ENCODE measurements at regions not wholly inside any gene's neighbourhood (a gene's known extent, or its start where the extent isn't known, plus 50 kb on each side); places are given as distances from the start of the nearest gene placed in this dataset.

GRCh38 chr2:71756280-71756906, 303.0 kb downstream of the DYSF start:
- Histone ChIP-seq H2AFZ (ENCODE audit: low read depth, low read length) (no peak overlapping the region), H3K4me2 (ENCODE audit: low read length) (no peak overlapping the region)

GRCh38 chr2:71751590-71751989, 298.2 kb downstream of the DYSF start:
- no peaks in the 10 kb centered on the region for H3K36me3 ChIP-seq (ENCODE audit: insufficient read depth, low read length)
- H3K9ac ChIP-seq (ENCODE audit: low read length) = no peak overlapping the region
- H4K20me1 ChIP-seq (ENCODE audit: insufficient read depth) = no peaks in the 10 kb centered on the region
- no peaks in the 10 kb centered on the region for H3K79me2 ChIP-seq (replicated peaks; ENCODE audit: insufficient read depth, low read length)
- H3K4me3 ChIP-seq (ENCODE audit: low read length) = no peak overlapping the region
- H2AFZ ChIP-seq (ENCODE audit: low read depth, low read length) = no peak overlapping the region
- H3K27ac ChIP-seq (ENCODE audit: low read length) = no peak overlapping the region
- no peaks in the 10 kb centered on the region for H3K9me3 ChIP-seq (ENCODE audit: low read length)
- H3F3A ChIP-seq (ENCODE audit: insufficient read depth, low read length, poor library complexity, severe bottlenecking) = no peaks in the 10 kb centered on the region
- H3K9me2 ChIP-seq (ENCODE audit: insufficient read depth, low read length) = no peaks in the 10 kb centered on the region
- H3K27me3 ChIP-seq (ENCODE audit: insufficient read depth, low read depth, low read length) = no peaks in the 10 kb centered on the region
- no peak overlapping the region for H3K4me2 ChIP-seq (ENCODE audit: low read length)
- no peak for TF ChIP-seq POLR2AphosphoS5 (IDR thresholded peaks at IDR 0.05)
- TF ChIP-seq EP300 (conservative IDR thresholded peaks at IDR 0.05; ENCODE audit: poor library complexity, severe bottlenecking) = no peak
- TF ChIP-seq SMC3 (conservative IDR thresholded peaks at IDR 0.05; ENCODE audit: poor library complexity) = no peak
- TF ChIP-seq CTCF (IDR thresholded peaks at IDR 0.05; ENCODE audit: poor library complexity, severe bottlenecking) = no peak
- TF ChIP-seq MXI1 (conservative IDR thresholded peaks at IDR 0.05; ENCODE audit: poor library complexity, severe bottlenecking) = no peak
- TF ChIP-seq EZH2 (IDR thresholded peaks at IDR 0.05; ENCODE audit: borderline replicate concordance, insufficient read depth, low read length, poor library complexity, severe bottlenecking) = no peak
- no peak for TF ChIP-seq RAD21 (conservative IDR thresholded peaks at IDR 0.05)
- no peak for TF ChIP-seq TAF1 (IDR thresholded peaks at IDR 0.05; ENCODE audit: low read depth)

More at GRCh38 chr2:71756280-71756906, 303.0 kb downstream of the DYSF start:
- no peaks in the 10 kb centered on the region for H3K9me2 ChIP-seq (ENCODE audit: insufficient read depth, low read length)
- no peaks in the 10 kb centered on the region for H3K36me3 ChIP-seq (ENCODE audit: insufficient read depth, low read length)
- H3K4me3 ChIP-seq (ENCODE audit: low read length) = no peak overlapping the region
- H3K79me2 ChIP-seq (replicated peaks; ENCODE audit: insufficient read depth, low read length) = no peaks in the 10 kb centered on the region
- no peaks in the 10 kb centered on the region for H3F3A ChIP-seq (ENCODE audit: insufficient read depth, low read length, poor library complexity, severe bottlenecking)
- H4K20me1 ChIP-seq (ENCODE audit: insufficient read depth) = no peaks in the 10 kb centered on the region
- H3K9me3 ChIP-seq (ENCODE audit: low read length) = no peaks in the 10 kb centered on the region
- H3K27me3 ChIP-seq (ENCODE audit: insufficient read depth, low read depth, low read length) = no peaks in the 10 kb centered on the region
- no peak overlapping the region for H3K9ac ChIP-seq (ENCODE audit: low read length)
- no peak overlapping the region for H3K27ac ChIP-seq (ENCODE audit: low read length)
- TF ChIP-seq EP300 (conservative IDR thresholded peaks at IDR 0.05; ENCODE audit: poor library complexity, severe bottlenecking) (no peak), CTCF (IDR thresholded peaks at IDR 0.05; ENCODE audit: poor library complexity, severe bottlenecking) (no peak), RAD21 (conservative IDR thresholded peaks at IDR 0.05) (no peak), SMC3 (conservative IDR thresholded peaks at IDR 0.05; ENCODE audit: poor library complexity) (no peak), EZH2 (IDR thresholded peaks at IDR 0.05; ENCODE audit: borderline replicate concordance, insufficient read depth, low read length, poor library complexity, severe bottlenecking) (no peak), MXI1 (conservative IDR thresholded peaks at IDR 0.05; ENCODE audit: poor library complexity, severe bottlenecking) (no peak), REST (IDR thresholded peaks at IDR 0.05; ENCODE audit: borderline replicate concordance) (no peak)

Data from neural cell (in vitro differentiated cells).